HG03521 (cell line): ENCODE measurements at regions not wholly inside any gene's neighbourhood (a gene's known extent, or its start where the extent isn't known, plus 50 kb on each side); places are given as distances from the start of the nearest gene placed in this dataset.

Source experiments
- ATAC-seq: cut with Tn5 transposase; IDR thresholded peaks from one replicate; pipeline ENCODE4 v1.9.1; 2021; ENCODE audit warnings: mild to moderate bottlenecking, moderate library complexity; ENCODE audit not compliant: unreplicated experiment

DNA sequence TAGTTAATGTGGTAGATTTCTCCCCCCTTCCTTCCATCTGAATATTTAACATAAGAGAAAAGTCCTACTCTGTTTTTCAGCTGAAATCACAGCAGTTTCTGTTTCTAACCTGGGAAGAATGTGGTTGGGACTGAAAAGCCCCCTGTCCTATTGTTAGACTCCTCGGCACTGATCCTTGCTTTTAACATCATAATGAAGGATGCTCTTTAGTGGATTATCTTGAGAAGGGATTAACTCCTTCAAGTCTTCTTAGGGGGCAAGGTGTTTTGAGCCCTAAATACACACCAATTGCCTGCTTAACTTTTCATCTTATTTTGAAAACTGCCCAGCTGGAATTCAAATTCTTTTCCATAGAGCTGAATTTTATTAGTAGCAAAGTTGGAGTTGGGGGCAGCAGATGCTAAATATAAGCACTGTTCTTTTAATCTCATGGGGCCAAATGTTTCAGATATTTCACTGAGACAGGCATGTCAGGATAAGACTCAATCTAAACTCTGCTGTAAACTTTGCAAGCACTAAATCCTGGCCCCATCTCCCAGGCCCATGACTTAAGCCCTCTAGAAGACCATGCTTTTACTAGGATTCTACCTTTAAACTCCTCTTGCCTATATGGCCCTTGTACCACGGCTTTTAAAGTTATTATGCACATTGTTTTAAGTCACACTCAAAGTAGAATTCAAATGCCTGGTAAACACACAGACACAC is 243.2 kb upstream of the NR2F2 start:
- no peak for ATAC-seq

GRCh38 chr15:96088650-96089049 is 241.8 kb upstream of the NR2F2 start:
- no peak for ATAC-seq

DNA sequence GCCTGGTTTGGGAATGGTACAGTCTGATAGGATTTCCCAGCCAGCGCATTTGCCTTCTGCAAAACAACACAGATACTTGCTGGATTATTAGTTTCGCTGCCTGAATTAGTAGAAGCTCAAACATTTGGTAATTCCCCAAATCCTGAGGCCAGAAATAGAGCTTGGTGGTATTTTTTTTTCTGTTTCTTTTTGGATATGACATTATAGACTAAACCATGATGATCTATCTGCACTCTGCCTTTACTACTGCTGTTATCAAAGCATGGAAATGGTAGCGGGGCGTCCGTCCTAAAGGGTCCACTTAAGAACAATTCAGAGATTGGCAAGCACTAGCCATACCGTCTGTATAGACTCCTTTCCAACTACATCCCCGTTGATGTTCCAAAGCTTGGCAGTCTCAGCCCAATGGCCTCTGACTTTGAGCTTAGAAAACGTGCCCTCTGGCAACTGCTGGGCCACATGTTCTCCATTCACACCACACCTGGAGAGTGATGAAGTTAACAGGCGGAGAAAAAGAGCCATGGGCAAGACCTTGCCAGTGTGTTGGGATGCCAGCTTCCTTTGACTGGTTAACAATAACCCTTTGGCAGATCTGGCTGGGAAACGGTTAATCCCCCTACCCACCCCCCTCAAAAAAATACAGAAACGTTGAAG is 241.0 kb upstream of the NR2F2 start:
- no peak for ATAC-seq

GRCh38 chr15:96092186-96092585 is 238.3 kb upstream of the NR2F2 start:
- no peak for ATAC-seq

DNA sequence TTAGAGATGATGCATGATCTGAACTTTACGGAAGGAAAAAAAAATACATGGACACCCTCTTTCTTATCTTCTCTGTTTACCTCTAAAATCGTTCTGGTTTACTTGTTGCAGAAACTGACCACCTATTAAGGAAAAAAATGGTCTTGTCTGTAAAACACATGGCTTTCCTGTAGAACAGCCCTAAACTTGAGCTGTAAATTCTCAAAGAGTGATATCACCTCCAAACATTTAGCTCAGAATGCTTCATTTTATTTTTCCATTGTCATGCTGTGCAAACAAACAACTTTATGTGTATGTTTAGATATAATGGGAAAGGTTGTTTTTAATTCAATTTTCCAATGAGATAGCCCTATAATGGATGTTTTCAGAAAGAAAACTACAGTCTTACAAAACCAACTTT is 237.4 kb upstream of the NR2F2 start:
- ATAC-seq, result no peak

GRCh38 chr15:96097661-96098060 is 232.8 kb upstream of the NR2F2 start:
- no peak for ATAC-seq

- ATAC-seq, result no peak
Observed at GRCh38 chr15:96102631-96103030, 227.9 kb upstream of the NR2F2 start.

GRCh38 chr15:96106181-96106580 is 224.3 kb upstream of the NR2F2 start:
- no peak for ATAC-seq

- ATAC-seq, result no peak
Observed at GRCh38 chr15:96106628-96107027, 223.9 kb upstream of the NR2F2 start.

GRCh38 chr15:96107916-96108315 is 222.6 kb upstream of the NR2F2 start:
- no peak for ATAC-seq

GRCh38 chr15:96108405-96108804 is 222.1 kb upstream of the NR2F2 start:
- ATAC-seq, result no peak

DNA sequence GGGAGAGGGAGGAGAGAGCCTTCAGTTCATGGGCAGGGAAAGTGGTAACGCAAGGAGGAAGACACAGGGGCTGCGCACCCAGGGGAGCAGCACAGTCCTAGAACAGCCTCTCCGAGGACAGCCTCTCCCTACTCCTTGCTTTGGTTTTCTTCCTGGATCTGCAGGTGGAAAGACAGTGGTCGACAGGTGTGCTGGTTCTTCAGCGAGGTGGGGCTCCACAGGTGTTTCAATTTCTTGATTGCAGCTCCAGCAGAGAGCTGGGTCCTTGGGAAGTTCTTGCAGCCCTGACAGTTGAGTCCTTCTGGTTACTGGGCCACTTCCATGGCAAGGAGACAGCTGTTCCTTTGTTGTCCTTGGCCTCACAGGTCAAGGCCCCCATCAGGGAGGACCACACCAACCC is 220.7 kb upstream of the NR2F2 start:
- no peak for ATAC-seq

DNA sequence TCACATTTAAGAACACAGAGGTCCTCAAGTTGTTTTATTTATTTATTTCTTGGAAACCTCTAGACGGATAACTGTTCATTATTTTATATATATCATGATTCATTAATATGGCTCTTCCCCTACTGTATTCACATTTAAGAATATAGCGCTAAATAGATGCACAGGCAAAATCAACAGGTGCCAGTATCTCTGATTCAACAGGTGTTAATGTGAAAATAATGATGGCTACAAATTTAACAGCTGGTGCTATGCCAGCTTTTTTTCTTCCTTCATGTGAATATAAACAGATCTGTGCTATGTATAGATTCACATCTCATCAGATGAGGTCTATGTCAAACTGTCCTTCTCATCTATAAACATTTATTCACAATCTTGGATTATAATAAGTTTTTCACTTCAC is 218.5 kb upstream of the NR2F2 start:
- ATAC-seq, result no peak

DNA sequence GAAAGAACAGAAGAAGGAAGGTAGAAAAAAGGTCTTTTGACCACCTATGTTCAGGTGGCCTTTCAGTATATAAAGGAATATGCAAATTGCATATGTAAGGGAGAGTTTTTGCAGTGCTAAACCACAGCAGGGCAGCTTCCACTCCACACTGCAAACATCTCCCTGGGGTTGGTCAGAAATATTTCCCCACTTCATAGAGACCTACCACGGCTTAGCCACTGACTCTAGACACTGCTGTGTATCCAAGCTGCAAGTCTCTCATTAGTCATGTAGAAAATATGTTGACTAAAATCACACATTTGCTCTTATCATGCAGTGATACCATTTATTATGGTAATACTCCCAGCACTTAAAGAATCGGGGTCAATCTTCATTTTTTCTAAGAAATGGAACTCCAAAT is 214.9 kb upstream of the NR2F2 start:
- ATAC-seq, result no peak

- no peak for ATAC-seq
Observed at GRCh38 chr15:96117270-96117669, 213.2 kb upstream of the NR2F2 start.

DNA sequence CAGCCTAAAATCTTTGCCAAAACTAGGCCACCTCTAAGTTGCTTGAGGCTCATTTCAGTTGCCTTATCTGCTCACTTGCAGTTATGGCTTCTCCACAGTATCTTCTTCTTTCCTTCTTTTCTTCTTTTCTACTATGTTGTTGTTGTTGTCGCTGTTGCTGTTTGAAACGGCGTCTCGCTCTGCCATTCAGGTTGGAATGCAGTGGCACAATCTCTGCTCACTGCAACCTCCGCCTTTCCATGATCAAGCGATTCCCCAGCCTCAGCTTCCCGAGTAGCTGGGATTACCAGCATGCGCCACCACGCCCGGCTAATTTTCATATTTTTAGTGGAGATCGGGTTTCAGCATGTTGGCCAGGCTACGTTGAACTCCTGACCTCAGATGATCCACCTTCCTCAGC is 210.8 kb upstream of the NR2F2 start:
- ATAC-seq, result no peak

DNA sequence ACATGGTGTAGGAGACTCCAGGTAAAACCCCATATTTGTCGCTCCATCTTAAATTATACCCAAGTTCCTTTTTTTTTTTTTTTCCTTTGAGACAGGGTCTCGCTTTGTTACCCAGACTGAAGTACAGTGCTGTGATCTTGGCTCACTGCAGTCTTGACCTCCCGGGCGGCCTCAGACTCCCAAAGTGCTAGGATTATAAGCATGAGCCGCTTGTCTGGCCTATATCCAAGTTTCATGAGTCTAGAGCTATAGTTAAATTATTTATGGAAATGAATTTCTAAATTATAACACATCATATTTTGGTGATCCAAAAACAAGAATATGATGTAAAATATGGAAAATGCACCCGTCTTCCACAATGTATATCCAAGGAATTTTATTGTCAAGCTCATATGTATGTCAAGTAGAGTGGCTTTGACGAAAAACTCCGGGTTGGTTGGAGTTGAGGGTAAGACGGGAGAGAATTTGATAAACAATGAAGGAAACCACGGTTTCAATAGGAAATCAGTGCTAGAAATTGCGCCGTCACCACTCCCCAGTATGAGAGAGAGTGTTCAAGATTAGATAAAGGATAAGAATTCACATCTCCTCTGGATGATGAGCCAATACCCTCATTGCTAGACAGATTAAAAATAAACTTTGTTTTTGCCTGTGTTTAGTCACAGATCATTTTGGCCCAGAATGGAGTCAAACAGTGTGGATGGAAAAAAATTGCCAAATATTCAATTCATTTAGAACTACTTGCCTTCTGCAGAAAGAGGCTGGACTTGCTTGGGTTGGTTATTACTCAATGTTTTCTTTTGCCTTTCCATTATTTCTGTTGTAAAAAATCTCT is 209.2 kb upstream of the NR2F2 start:
- ATAC-seq, result no peak

- ATAC-seq, result no peak
Observed at GRCh38 chr15:96122077-96123027, 208.1 kb upstream of the NR2F2 start.

GRCh38 chr15:96123028-96123400 is 207.5 kb upstream of the NR2F2 start:
- ATAC-seq, result no peak

GRCh38 chr15:96123630-96124187 is 206.8 kb upstream of the NR2F2 start:
- ATAC-seq, result no peak

GRCh38 chr15:96124436-96124835 is 206.1 kb upstream of the NR2F2 start:
- ATAC-seq, result no peak
